ENCODE measurements at regions not wholly inside any gene's neighbourhood (a gene's known extent, or its start where the extent isn't known, plus 50 kb on each side); places are given as distances from the start of the nearest gene placed in this dataset.
"Not testable (repeated sequence)": the region's sequence is repeated elsewhere in the genome, so short reads cannot be mapped to it uniquely, and the experiment has no call there.

GRCh38 chr22:26964642-26965041 lies 307.3 kb downstream of the MIAT start:
- TF ChIP-seq CTCF (IDR thresholded peaks at IDR 0.05; ENCODE audit: low read depth, low read length, missing control alignments), result no peak
- H3K4me3 ChIP-seq (ENCODE audit: low read depth, low read length), result no peak overlapping the region
- DNase-seq (ENCODE audit: low read depth), result no peak

- H3K4me3 ChIP-seq (ENCODE audit: low read depth, low read length), result no peak overlapping the region
- DNase-seq (ENCODE audit: low read depth), result no peak
- TF ChIP-seq CTCF (IDR thresholded peaks at IDR 0.05; ENCODE audit: low read depth, low read length, missing control alignments), result no peak
Measured at GRCh38 chr22:26967282-26967681, 309.9 kb downstream of the MIAT start.

DNA sequence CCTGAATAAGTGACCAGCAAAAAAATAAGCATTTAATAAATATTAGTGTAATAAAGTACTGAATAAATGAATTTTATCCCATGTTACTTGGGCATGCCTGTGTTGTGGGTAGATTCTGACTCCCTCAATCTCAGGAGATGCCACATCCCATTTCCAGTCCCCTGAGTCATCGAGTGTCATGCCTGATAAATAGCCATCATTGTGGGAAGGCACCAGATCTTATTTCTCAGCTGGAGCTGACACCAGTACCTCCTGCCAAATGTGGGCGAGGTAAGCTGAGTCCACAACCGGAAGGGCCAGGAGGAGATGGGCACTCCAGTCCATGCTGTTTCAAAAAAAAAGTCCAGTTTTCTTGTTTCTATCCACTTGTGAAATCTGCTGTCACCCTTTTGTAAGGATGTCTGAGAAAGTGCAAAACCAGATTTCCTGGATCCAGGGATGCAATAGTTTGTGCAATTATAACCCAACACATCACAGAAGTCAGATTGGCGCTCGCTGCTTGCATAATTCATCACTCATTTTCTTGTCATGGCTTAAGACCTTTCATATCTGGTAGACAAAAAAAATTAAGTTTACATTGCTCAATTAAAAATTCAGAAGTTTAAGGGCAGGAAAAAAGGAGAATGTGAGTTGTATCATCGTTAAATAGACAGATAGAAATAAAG lies 311.6 kb downstream of the MIAT start:
- DNase-seq (ENCODE audit: low read depth), result no peak
- TF ChIP-seq CTCF (IDR thresholded peaks at IDR 0.05; ENCODE audit: low read depth, low read length, missing control alignments), result no peak
- no peak overlapping the region for H3K4me3 ChIP-seq (ENCODE audit: low read depth, low read length)

DNA sequence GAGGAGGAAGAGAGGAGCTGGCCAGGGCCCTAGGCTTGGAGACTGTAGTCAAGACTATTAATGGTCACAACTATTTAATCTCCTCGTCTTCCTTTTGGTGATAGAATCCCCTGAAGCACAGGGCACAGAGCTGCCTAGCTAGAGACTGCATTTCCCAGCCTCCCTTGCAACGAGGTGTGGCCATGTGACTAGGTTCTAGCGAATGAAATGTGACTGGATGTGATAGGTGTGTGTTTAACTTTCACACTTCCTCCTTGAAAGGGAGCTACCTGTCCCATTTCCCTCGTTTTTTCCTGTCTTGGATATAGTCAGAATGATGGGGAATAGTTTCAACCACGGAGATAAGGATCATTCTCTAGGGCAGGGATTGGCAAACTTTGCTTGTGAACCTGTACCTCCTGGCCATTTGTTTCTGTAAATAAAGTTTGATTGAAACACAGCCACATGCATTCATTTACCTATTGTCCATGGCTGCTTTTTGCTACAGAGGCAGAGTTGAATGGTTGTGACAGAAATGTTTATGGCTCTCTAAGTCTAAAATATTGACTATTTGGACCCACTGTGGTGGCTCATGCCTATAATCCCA lies 313.5 kb downstream of the MIAT start:
- TF ChIP-seq CTCF (IDR thresholded peaks at IDR 0.05; ENCODE audit: low read depth, low read length, missing control alignments), result no peak
- no peak overlapping the region for H3K4me3 ChIP-seq (ENCODE audit: low read depth, low read length)
- DNase-seq (ENCODE audit: low read depth), result no peak

GRCh38 chr22:26972286-26972685 lies 314.9 kb downstream of the MIAT start:
- no peak for DNase-seq (ENCODE audit: low read depth)
- no peak overlapping the region for H3K4me3 ChIP-seq (ENCODE audit: low read depth, low read length)
- TF ChIP-seq CTCF (IDR thresholded peaks at IDR 0.05; ENCODE audit: low read depth, low read length, missing control alignments), result no peak

DNA sequence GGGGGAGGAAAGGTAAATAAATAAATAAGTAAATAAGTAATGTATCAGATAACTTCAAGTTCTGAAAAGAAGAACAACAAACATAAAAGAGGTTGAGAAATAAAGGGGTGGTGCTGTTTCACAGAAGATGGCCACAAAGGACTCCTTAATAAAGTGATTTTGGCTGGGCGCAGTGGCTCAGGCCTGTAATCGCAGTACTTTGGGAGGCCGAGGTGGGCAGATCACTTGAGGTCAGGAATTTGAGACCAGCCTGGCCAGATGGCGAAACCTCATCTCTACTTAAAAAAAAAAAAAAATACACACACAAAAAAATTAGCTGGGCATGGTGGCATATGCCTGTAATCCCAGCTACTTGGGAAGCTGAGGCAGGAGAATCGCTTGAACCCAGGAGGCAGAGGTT lies 315.5 kb downstream of the MIAT start:
- not testable (repeated sequence) for H3K4me3 ChIP-seq (ENCODE audit: low read depth, low read length); DNase-seq (ENCODE audit: low read depth)

DNA sequence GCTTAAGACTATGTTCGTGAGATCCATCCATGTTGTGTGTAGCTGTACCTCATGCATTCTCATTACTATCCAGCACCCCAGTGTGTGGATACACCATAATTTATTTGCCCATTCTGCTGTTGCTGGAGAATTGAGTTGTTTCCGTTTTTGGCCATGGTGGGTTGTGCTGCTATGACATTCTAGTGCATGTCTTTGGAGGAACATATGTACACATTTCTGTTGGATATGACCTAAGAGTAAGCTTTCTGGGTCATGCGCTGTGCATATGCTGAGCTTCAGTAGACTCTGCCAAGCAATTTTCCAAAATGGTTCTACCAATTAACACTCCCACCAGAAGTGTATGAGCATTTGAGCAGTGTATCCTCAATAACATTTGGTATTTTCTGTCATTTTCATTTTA lies 316.6 kb downstream of the MIAT start:
- H3K4me3 ChIP-seq (ENCODE audit: low read depth, low read length), result no peak overlapping the region
- no peak for DNase-seq (ENCODE audit: low read depth)
- no peak for TF ChIP-seq CTCF (IDR thresholded peaks at IDR 0.05; ENCODE audit: low read depth, low read length, missing control alignments)
